ENCODE measurements at regions not wholly inside any gene's neighbourhood (a gene's known extent, or its start where the extent isn't known, plus 50 kb on each side); places are given as distances from the start of the nearest gene placed in this dataset.

DNA sequence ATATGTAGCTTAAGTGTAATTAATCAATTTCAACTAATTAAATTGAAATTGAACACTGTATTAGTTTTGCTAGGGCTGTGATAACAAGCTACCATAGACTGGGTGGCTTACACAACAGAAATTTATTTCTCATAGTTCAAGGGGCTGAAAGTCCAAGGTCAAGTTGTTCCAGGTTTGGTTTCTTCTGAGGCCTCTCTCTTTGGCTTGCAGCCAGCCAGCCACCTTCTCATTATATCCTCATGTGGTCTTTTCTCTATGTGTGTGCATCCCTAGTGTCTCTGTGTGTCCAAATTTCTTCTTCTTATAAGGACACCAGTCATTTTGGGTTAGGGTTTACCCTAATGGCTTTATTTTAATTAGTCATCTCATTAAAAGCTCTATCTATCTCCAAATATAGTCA is 611.7 kb downstream of the UTRN start:
- Histone ChIP-seq H3K23me2 (ENCODE audit: low read depth, low read length) (no peaks in the 10 kb centered on the region), H2BK120ac (replicated peaks; ENCODE audit: low read depth, low read length) (no peak overlapping the region), H3K36me3 (ENCODE audit: control insufficient read depth in 2 of 4, insufficient read depth in 4 of 4, low read length in 3 of 4) (no peaks in the 10 kb centered on the region), H4K20me1 (replicated peaks in 1 of 2; ENCODE audit: control insufficient read depth in 1 of 2, insufficient read depth in 2 of 2, low read length in 2 of 2) (no peaks in the 10 kb centered on the region), H3K14ac (ENCODE audit: insufficient read length) (no peak overlapping the region), H3K4ac (replicated peaks; ENCODE audit: insufficient read length, low read depth, low read length) (no peak overlapping the region), H4K8ac (ENCODE audit: extremely low read depth, insufficient read depth, low read length) (no peak overlapping the region), H3K56ac (replicated peaks; ENCODE audit: insufficient read length, low read depth, low read length) (no peak overlapping the region), H3K27me3 (replicated peaks in 1 of 4; ENCODE audit: control insufficient read depth in 3 of 4, extremely low read depth in 1 of 4, insufficient read depth in 3 of 4, low read length in 3 of 4) (peaks cover 0 to 5% (median 1%) of the 10 kb centered on the region in 4 experiments; a peak in 2 of 7 replicates), H2AK5ac (ENCODE audit: low read depth, low read length) (no peak overlapping the region), H3K27ac (ENCODE audit: low read depth, low read length) (no peak overlapping the region), H4K5ac (ENCODE audit: insufficient read length, low read depth, low read length) (no peak overlapping the region), H3K79me2 (ENCODE audit: control insufficient read depth in 1 of 2, insufficient read depth in 2 of 2, low read length in 2 of 2) (no peaks in the 10 kb centered on the region), H3K79me1 (ENCODE audit: low read depth, low read length) (no peaks in the 10 kb centered on the region), H2AFZ (ENCODE audit: low read length) (no peak overlapping the region), H3K9ac (replicated peaks in 1 of 4; ENCODE audit: extremely low read depth in 1 of 4, low read depth in 3 of 4, low read length in 3 of 4) (no peak overlapping the region), H2BK12ac (ENCODE audit: low read depth, low read length) (no peak overlapping the region), H2BK5ac (ENCODE audit: low read depth, low read length) (no peak overlapping the region), H3K9me3 (ENCODE audit: insufficient read depth in 2 of 2, low read depth in 1 of 2, low read length in 1 of 2) (peaks cover 2 to 6% of the 10 kb centered on the region in 2 experiments; a peak in 2 of 4 replicates), H2BK20ac (ENCODE audit: low read length) (no peak overlapping the region), H3K4me3 (ENCODE audit: extremely low read depth in 1 of 4, insufficient read depth in 2 of 4, low read depth in 3 of 4, low read length in 4 of 4) (no peak overlapping the region), H3K23ac (ENCODE audit: insufficient read length) (no peak overlapping the region), H3K18ac (ENCODE audit: extremely low read depth, low read length) (no peak overlapping the region), H4K91ac (replicated peaks; ENCODE audit: insufficient read length, low read length) (no peak overlapping the region), H3K4me1 (replicated peaks in 1 of 4; ENCODE audit: control insufficient read depth in 3 of 4, insufficient read depth in 4 of 4, low read length in 3 of 4) (peaks cover 0 to 3% (median 2%) of the 10 kb centered on the region in 4 experiments; a peak in 3 of 7 replicates), H2BK15ac (ENCODE audit: low read length) (no peak overlapping the region), H3K4me2 (ENCODE audit: insufficient read depth in 1 of 2, low read depth in 2 of 2, low read length in 2 of 2) (no peak overlapping the region)
- POLR2A ChIA-PET (ENCODE audit: partially characterized antibody): no interaction called here
- no peak for FAIRE-seq
- CTCF ChIA-PET (ENCODE audit: partially characterized antibody): interaction anchor here (1.4 to 1.8 kb wide), 2 partner anchors 9 to 316 kb away, joined by 4 to 5 read pairs; no protein-coding TSS in a partner anchor
- TF ChIP-seq BACH1 (IDR thresholded peaks at IDR 0.05; ENCODE audit: low read length) (no peak), POU5F1 (IDR thresholded peaks at IDR 0.05; ENCODE audit: low read depth, low read length) (no peak)
- TF ChIP-seq, protein P1, sequence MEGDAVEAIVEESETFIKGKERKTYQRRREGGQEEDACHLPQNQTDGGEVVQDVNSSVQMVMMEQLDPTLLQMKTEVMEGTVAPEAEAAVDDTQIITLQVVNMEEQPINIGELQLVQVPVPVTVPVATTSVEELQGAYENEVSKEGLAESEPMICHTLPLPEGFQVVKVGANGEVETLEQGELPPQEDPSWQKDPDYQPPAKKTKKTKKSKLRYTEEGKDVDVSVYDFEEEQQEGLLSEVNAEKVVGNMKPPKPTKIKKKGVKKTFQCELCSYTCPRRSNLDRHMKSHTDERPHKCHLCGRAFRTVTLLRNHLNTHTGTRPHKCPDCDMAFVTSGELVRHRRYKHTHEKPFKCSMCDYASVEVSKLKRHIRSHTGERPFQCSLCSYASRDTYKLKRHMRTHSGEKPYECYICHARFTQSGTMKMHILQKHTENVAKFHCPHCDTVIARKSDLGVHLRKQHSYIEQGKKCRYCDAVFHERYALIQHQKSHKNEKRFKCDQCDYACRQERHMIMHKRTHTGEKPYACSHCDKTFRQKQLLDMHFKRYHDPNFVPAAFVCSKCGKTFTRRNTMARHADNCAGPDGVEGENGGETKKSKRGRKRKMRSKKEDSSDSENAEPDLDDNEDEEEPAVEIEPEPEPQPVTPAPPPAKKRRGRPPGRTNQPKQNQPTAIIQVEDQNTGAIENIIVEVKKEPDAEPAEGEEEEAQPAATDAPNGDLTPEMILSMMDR (IDR thresholded peaks at IDR 0.05; ENCODE audit: control extremely low read depth in 1 of 3, insufficient read depth in 1 of 3, low read depth in 1 of 3, low read length in 3 of 3): no peak
- DNase-seq (ENCODE audit: low read depth in 1 of 2, low spot score in 2 of 2): no peak

Data from H1 (cell line).